Ishikawa (cell line): ENCODE measurements at regions not wholly inside any gene's neighbourhood (a gene's known extent, or its start where the extent isn't known, plus 50 kb on each side); places are given as distances from the start of the nearest gene placed in this dataset.

ENCODE experiments used
- CEBPB ChIP-seq: IDR thresholded peaks from 2 replicates; pipeline ENCODE4 v1.6.1; 2012
- CREB1 ChIP-seq: IDR thresholded peaks from 2 replicates; pipeline ENCODE4 v1.6.1; 2012; ENCODE audit warnings: low read depth
- EGR1 ChIP-seq: IDR thresholded peaks from 2 replicates; pipeline ENCODE4 v1.6.1; 2012
- EP300 ChIP-seq: IDR thresholded peaks from 2 replicates; pipeline ENCODE4 v1.6.1; 2012; ENCODE audit warnings: borderline replicate concordance
- FOXM1 ChIP-seq: IDR thresholded peaks from 2 replicates; pipeline ENCODE4 v1.6.1; 2012; ENCODE audit warnings: low read depth, borderline replicate concordance
- NFIC ChIP-seq: IDR thresholded peaks from 2 replicates; pipeline ENCODE4 v1.6.1; 2012
- RAD21 ChIP-seq: IDR thresholded peaks from 2 replicates; pipeline ENCODE4 v1.6.1; 2012; ENCODE audit warnings: low read depth
- TAF1 ChIP-seq: IDR thresholded peaks from 2 replicates; pipeline ENCODE4 v1.6.1; 2012; ENCODE audit warnings: low read depth, mild to moderate bottlenecking
- TCF12 ChIP-seq: IDR thresholded peaks from 2 replicates; pipeline ENCODE4 v1.6.1; 2012; ENCODE audit warnings: low read depth
- TEAD4 ChIP-seq: IDR thresholded peaks from 2 replicates; pipeline ENCODE4 v1.6.1; 2012
- YY1 ChIP-seq: IDR thresholded peaks from 2 replicates; pipeline ENCODE4 v1.6.1; 2012; ENCODE audit warnings: low read depth
- ZBTB7A ChIP-seq: IDR thresholded peaks from 2 replicates; pipeline ENCODE4 v1.6.1; 2012; ENCODE audit warnings: low read depth
- TF ChIP-seq, protein P1 (sequence below): IDR thresholded peaks from 2 replicates; pipeline ENCODE4 v1.6.1; 2012
- TF ChIP-seq, protein P2 (sequence below): IDR thresholded peaks from 2 replicates; pipeline ENCODE4 v1.6.1; 2012; ENCODE audit warnings: low read depth, mild to moderate bottlenecking
- TF ChIP-seq, protein P3 (sequence below): IDR thresholded peaks from 2 replicates; pipeline ENCODE4 v1.6.1; 2012

DNA sequence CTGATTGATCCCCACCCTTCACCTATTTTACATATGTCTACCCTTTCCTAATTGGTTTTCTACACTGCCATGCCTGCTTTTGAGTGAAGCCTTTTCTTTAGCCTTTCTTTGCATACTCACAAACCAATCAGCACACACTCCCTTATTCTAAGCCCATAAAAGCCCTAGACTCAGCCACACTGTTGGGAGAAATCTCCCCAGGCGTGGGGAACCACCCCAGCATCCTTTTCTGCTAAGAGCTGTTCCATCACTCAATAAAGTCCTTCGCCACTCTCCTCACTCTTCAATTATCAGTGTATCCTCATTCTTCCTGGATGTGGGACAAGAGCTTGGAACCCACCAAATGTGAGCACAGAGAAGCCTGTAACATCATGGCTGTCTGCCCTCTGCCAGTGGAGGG lies 343.6 kb downstream of the SLITRK1 start:
- TF ChIP-seq TAF1, result no peak
- TF ChIP-seq TCF12, result no peak
- no peak for TF ChIP-seq ZBTB7A
- TF ChIP-seq CEBPB, result no peak
- TF ChIP-seq TEAD4, result no peak
- TF ChIP-seq FOXM1, result no peak
- TF ChIP-seq, protein P1, sequence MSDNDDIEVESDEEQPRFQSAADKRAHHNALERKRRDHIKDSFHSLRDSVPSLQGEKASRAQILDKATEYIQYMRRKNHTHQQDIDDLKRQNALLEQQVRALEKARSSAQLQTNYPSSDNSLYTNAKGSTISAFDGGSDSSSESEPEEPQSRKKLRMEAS, result no peak
- no peak for TF ChIP-seq EP300
- TF ChIP-seq, protein P2, sequence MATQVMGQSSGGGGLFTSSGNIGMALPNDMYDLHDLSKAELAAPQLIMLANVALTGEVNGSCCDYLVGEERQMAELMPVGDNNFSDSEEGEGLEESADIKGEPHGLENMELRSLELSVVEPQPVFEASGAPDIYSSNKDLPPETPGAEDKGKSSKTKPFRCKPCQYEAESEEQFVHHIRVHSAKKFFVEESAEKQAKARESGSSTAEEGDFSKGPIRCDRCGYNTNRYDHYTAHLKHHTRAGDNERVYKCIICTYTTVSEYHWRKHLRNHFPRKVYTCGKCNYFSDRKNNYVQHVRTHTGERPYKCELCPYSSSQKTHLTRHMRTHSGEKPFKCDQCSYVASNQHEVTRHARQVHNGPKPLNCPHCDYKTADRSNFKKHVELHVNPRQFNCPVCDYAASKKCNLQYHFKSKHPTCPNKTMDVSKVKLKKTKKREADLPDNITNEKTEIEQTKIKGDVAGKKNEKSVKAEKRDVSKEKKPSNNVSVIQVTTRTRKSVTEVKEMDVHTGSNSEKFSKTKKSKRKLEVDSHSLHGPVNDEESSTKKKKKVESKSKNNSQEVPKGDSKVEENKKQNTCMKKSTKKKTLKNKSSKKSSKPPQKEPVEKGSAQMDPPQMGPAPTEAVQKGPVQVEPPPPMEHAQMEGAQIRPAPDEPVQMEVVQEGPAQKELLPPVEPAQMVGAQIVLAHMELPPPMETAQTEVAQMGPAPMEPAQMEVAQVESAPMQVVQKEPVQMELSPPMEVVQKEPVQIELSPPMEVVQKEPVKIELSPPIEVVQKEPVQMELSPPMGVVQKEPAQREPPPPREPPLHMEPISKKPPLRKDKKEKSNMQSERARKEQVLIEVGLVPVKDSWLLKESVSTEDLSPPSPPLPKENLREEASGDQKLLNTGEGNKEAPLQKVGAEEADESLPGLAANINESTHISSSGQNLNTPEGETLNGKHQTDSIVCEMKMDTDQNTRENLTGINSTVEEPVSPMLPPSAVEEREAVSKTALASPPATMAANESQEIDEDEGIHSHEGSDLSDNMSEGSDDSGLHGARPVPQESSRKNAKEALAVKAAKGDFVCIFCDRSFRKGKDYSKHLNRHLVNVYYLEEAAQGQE, result no peak

DNA sequence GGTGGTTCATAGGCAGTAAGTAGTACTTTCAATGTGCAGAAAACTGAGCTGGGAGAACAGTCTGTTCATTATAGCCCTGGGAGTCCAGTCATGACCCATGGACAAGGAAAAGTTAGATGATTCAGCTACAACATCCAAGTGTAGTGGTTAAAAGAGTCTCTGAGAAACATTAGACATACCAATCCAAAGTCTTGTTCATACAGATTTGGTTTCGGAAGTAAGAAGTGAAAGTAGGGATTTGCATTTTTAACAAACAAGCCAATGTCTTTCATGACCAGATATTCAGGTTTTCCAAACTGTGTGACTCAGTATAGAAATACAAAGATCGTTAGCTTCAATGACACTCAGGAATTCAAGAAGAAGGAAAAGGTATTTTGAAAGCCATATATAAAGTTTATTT lies 345.3 kb downstream of the SLITRK1 start:
- TF ChIP-seq FOXM1, result no peak
- TF ChIP-seq RAD21, result no peak
- no peak for TF ChIP-seq CREB1
- no peak for TF ChIP-seq EGR1
- TF ChIP-seq, protein P2, result no peak
- no peak for TF ChIP-seq ZBTB7A
- TF ChIP-seq, protein P3, sequence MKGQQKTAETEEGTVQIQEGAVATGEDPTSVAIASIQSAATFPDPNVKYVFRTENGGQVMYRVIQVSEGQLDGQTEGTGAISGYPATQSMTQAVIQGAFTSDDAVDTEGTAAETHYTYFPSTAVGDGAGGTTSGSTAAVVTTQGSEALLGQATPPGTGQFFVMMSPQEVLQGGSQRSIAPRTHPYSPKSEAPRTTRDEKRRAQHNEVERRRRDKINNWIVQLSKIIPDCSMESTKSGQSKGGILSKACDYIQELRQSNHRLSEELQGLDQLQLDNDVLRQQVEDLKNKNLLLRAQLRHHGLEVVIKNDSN, result no peak
- no peak for TF ChIP-seq TCF12
- TF ChIP-seq, protein P1, result no peak
- no peak for TF ChIP-seq TAF1
- TF ChIP-seq CEBPB, result no peak

DNA sequence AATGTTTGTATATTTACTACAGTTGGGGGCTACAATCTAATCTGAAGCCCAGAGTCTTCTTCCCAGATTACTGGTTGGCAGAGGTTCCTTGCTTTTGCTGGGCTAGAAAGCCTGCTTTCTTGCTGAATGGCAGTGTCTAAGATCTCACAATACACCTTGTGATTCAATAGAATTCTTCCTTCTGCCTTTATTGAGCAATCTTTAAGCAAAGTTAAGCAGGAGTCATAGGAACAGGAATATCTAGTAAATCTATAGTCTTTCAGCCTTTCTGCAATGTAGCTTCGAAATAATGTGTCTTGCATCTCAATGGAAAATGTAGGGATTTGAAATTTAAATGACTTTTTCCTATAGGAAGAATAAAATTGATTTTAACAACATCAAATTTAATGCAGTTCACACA lies 346.1 kb downstream of the SLITRK1 start:
- no peak for TF ChIP-seq RAD21
- TF ChIP-seq CREB1, result no peak
- TF ChIP-seq EP300, result no peak
- TF ChIP-seq TCF12, result no peak
- no peak for TF ChIP-seq ZBTB7A
- TF ChIP-seq, protein P2, result no peak
- no peak for TF ChIP-seq TAF1
- TF ChIP-seq TEAD4, result no peak
- TF ChIP-seq FOXM1, result no peak
- no peak for TF ChIP-seq EGR1
- no peak for TF ChIP-seq CEBPB

DNA sequence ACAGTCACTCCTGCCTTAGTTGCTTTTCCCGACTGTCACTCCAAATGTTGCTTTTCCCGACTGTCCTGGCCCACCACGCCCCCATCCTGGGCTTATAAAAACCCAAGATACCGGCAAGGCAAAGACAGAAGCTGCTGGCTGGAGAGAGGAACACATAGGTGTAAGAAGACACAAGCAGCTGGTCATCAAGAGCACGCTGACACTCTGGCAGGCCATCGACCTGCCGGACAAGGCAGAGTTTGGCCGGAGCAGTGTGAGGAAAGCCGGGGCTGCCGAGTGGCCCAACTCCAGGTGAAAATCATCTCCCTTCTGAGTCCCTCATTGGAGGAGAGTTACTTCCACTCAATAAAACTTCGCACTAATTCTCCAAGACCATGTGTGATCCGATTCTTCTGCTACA lies 349.5 kb downstream of the SLITRK1 start:
- TF ChIP-seq EGR1 (no peak), CREB1 (no peak), TCF12 (no peak), ZBTB7A (no peak), RAD21 (no peak), CEBPB (no peak), TAF1 (no peak), FOXM1 (no peak), NFIC (no peak), YY1 (no peak), TEAD4 (no peak), EP300 (no peak)
- TF ChIP-seq, protein P3, result no peak
- TF ChIP-seq, protein P2, result no peak
- TF ChIP-seq, protein P1, result no peak
